Body of pancreas (tissue), 4 donors: ENCODE measurements at regions not wholly inside any gene's neighbourhood (a gene's known extent, or its start where the extent isn't known, plus 50 kb on each side); places are given as distances from the start of the nearest gene placed in this dataset.

Experiments used
- ATAC-seq: fragments of 150-250 bp; one replicate; pipeline ENCODE4 v1.9.1; 2016
- DNase-seq, 4 donors: peaks; one replicate each; pipeline ENCODE4 v3.0.0-alpha.2; 2019
- H3K27ac ChIP-seq, 4 donors: fragments of 200-600 bp; sonication (generic); 1 replicate in 3 of 4; 2 replicates in 1 of 4; pipeline versions ENCODE4 v1.5.1 to v1.6.1; 2016 to 2019; ENCODE audit warnings: mild to moderate bottlenecking in 1 of 4, mixed read lengths in 1 of 4, moderate library complexity in 1 of 4
- H3K27me3 ChIP-seq, 2 donors: fragments of 200-600 bp; sonication (generic); one replicate each; pipeline ENCODE4 v1.6.0; 2016; ENCODE audit warnings: mild to moderate bottlenecking in 1 of 2
- H3K36me3 ChIP-seq, 2 donors: fragments of 200-600 bp; sonication (generic); replicated peaks in 1 of 2; 2 replicates each; pipeline ENCODE4 v1.5.1; 2016; ENCODE audit warnings: low read depth in 2 of 2; ENCODE audit not compliant: insufficient read depth in 1 of 2
- H3K4me1 ChIP-seq: fragments of 200-600 bp; sonication (generic); one replicate; pipeline ENCODE4 v1.6.0; 2016
- H3K4me3 ChIP-seq, 2 donors: fragments of 200-600 bp; sonication (generic); 1 replicate in 1 of 2; 2 replicates in 1 of 2; pipeline ENCODE4 v1.5.1; 2016 to 2019
- H3K9me3 ChIP-seq, 3 donors: fragments of 200-600 bp; sonication (generic); 1 replicate in 2 of 3; 2 replicates in 1 of 3; pipeline ENCODE4 v1.5.1; 2016
- POLR2A ChIP-seq, 3 donors: fragments of 450-650 bp; IDR thresholded peaks; one replicate each; pipeline ENCODE4 v1.6.1; 2016; ENCODE audit warnings: antibody characterized with exemption in 3 of 3, mild to moderate bottlenecking in 2 of 3
- WGBS, 2 donors: methylation state at CpG; one replicate each; pipeline ENCODE4 v1.1.5; 2017; 5-methylcytosine and 5-hydroxymethylcytosine counted together
- intact Hi-C: fragments of 100-400 bp; cut with DNase I; formaldehyde crosslinking; loops from one replicate; pipeline ENCODE4 v1.15.1; 2023
- TF ChIP-seq, protein P1 (sequence below), 7 experiments: fragments of 450-650 bp in 4 of 7; fragments of 200-600 bp in 3 of 7; sonication (generic) in 3 of 7; IDR thresholded peaks; one replicate each; pipeline ENCODE4 v1.5.1; 2016 to 2019; ENCODE audit warnings: antibody characterized with exemption in 7 of 7

DNA sequence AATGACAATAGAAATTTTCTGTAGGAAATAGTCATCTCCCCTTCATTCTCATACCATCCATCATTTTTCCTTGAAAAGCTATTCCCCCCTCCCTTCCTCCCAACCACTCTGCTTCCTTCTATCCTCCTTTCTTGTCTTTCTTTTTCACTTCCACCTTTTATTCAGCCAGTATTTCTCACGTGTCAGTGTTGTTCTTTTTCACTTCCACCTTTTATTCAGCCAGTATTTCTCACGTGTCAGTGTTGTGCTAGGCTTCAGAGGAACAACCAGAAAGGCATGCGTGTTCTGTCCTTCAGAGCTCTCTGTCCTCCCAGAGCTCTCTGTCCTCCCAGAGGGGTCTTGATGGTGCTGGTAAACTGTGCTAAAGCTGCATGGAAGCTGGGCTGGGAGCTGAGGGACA, 419.6 kb downstream of the GADD45G start:
- no peak overlapping the region for H3K4me3 ChIP-seq
- intact Hi-C loops = no loop called here
- H3K27me3 ChIP-seq = no peaks in the 10 kb centered on the region
- H3K27ac ChIP-seq = no peak overlapping the region
- DNase-seq (no peak), ATAC-seq (no peak)
- 71 to 72% methylated on average over 3 of the region's 3 CpGs for WGBS, 2 donors
- no peaks in the 10 kb centered on the region for H3K9me3 ChIP-seq
- TF ChIP-seq, protein P1, sequence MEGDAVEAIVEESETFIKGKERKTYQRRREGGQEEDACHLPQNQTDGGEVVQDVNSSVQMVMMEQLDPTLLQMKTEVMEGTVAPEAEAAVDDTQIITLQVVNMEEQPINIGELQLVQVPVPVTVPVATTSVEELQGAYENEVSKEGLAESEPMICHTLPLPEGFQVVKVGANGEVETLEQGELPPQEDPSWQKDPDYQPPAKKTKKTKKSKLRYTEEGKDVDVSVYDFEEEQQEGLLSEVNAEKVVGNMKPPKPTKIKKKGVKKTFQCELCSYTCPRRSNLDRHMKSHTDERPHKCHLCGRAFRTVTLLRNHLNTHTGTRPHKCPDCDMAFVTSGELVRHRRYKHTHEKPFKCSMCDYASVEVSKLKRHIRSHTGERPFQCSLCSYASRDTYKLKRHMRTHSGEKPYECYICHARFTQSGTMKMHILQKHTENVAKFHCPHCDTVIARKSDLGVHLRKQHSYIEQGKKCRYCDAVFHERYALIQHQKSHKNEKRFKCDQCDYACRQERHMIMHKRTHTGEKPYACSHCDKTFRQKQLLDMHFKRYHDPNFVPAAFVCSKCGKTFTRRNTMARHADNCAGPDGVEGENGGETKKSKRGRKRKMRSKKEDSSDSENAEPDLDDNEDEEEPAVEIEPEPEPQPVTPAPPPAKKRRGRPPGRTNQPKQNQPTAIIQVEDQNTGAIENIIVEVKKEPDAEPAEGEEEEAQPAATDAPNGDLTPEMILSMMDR (IDR thresholded peaks at IDR 0.05) = no peak
- no peak for TF ChIP-seq POLR2A (IDR thresholded peaks at IDR 0.05)
- H3K4me1 ChIP-seq = no peaks in the 10 kb centered on the region
- H3K36me3 ChIP-seq = no peaks in the 10 kb centered on the region

DNA sequence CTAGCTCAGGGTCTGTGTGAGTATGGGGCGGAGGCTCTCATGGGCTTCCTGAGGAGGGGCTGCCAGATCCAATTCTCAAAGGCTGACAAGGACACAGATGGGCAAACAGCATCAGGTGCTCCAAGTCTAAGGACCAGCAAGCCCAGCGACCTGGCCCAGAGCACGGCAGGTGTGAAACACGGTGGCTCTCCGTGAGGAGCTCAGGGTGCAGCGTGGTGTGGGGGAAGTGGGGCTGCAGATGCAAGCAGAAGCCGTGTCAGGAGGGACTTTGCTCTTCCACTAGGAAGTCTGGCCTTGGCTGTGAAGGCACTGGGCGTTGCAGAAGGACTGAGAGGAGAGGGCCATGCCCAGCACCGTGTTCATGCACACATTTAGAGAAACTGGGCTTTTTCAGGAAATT, 420.0 kb downstream of the GADD45G start:
- Histone ChIP-seq H3K9me3 (no peaks in the 10 kb centered on the region), H3K4me1 (no peaks in the 10 kb centered on the region), H3K27ac (no peak overlapping the region), H3K27me3 (no peaks in the 10 kb centered on the region), H3K36me3 (no peaks in the 10 kb centered on the region), H3K4me3 (no peak overlapping the region)
- no peak for TF ChIP-seq POLR2A (IDR thresholded peaks at IDR 0.05)
- TF ChIP-seq, protein P1 (IDR thresholded peaks at IDR 0.05) = no peak
- WGBS, 2 donors = 81 to 91% methylated on average over 9 of the region's 9 CpGs
- no peak for DNase-seq
- intact Hi-C loops = no loop called here
- ATAC-seq = no peak

DNA sequence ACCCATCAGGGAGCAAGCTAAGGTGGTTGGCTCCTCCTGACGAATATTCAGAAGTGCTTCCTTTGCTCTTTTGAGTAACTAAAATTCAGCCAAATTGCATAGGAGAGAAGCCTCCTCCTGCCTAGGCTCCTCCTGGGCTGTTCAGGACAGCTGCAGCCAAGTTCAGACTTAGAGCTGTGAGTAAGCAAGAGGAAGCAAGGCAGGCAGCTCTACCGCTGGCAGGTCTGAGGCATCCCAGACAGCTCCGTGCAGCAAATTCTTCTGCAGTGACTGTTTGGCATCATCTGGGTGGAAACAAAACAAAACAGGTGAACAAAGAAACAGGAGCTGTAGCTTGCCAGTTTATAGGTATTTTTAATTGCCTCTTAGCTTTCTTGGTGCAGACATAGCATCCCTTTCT, 421.0 kb downstream of the GADD45G start:
- TF ChIP-seq, protein P1 (IDR thresholded peaks at IDR 0.05) = no peak
- no peak for TF ChIP-seq POLR2A (IDR thresholded peaks at IDR 0.05)
- Histone ChIP-seq H3K27ac (no peak overlapping the region), H3K9me3 (no peaks in the 10 kb centered on the region), H3K4me3 (no peak overlapping the region), H3K36me3 (no peaks in the 10 kb centered on the region), H3K4me1 (no peaks in the 10 kb centered on the region), H3K27me3 (no peaks in the 10 kb centered on the region)
- no peak for DNase-seq
- WGBS, 2 donors = 68 to 89% methylated on average over 3 of the region's 3 CpGs
- ATAC-seq = no peak
- intact Hi-C loops = no loop called here

DNA sequence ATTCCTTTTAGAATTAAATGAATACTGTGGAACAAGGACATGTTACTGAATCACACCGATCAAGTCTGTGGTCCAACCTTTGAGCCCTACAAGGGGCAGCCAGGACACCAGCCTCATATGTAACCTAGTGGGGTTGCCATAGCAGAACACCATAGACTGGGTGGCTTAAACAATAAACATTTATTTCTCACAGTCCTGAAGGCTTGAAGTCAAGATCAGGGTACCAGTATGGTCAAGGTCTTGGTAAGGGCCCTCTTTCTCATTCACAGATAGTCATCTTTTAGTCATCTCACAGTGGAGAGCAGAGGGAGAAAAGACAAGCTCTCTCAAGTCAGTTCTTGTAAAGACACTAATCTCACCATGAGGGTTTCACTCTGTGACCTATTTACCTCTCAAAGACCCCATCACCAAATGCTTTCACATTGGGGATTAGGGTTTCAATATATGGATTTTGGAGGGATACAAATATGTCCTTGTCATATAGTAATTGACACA, 422.5 kb downstream of the GADD45G start:
- no peaks in the 10 kb centered on the region for H3K4me1 ChIP-seq
- no peaks in the 10 kb centered on the region for H3K27me3 ChIP-seq
- H3K9me3 ChIP-seq = no peaks in the 10 kb centered on the region
- WGBS, 2 donors = 91% methylated on average over 1 of the region's 1 CpG
- no peak overlapping the region for H3K4me3 ChIP-seq
- ATAC-seq (no peak), DNase-seq (no peak)
- intact Hi-C loops = no loop called here
- no peak overlapping the region for H3K27ac ChIP-seq
- TF ChIP-seq POLR2A (IDR thresholded peaks at IDR 0.05) = no peak
- TF ChIP-seq, protein P1 (IDR thresholded peaks at IDR 0.05) = no peak
- no peaks in the 10 kb centered on the region for H3K36me3 ChIP-seq

DNA sequence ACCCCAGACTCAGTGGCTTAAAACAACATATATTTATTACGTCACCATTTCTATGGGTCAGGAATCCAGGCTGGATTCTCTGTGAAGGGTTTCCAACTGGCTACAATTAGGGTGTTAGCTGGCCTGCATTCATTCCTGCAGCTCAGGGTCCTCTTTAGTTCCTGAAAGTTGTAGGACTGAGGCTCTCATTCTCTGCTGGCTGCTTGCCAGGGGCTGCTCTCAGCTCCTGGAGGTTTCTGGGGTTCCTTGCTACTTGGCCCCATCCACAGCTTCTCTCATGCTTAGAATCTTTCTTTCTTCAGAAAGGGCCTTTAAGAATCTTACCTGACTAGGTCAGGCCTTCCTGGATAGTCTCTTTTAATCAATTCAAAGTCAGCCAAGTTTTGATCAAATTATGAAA, 424.6 kb downstream of the GADD45G start:
- DNase-seq (no peak), ATAC-seq (no peak)
- no peaks in the 10 kb centered on the region for H3K27me3 ChIP-seq
- no peaks in the 10 kb centered on the region for H3K9me3 ChIP-seq
- no peaks in the 10 kb centered on the region for H3K4me1 ChIP-seq
- H3K27ac ChIP-seq = no peak overlapping the region
- 0 to 45% methylated on average over 1 of the region's 1 CpG for WGBS, 2 donors
- no peak for TF ChIP-seq POLR2A (IDR thresholded peaks at IDR 0.05)
- TF ChIP-seq, protein P1 (IDR thresholded peaks at IDR 0.05) = no peak
- H3K36me3 ChIP-seq = no peaks in the 10 kb centered on the region
- intact Hi-C loops = no loop called here
- H3K4me3 ChIP-seq = no peak overlapping the region
